HFFc6 (cell line): ENCODE measurements at regions not wholly inside any gene's neighbourhood (a gene's known extent, or its start where the extent isn't known, plus 50 kb on each side); places are given as distances from the start of the nearest gene placed in this dataset.

Experiments
- DNase-seq: peaks from one replicate; pipeline ENCODE4 v3.0.0-alpha.2; 2018
- H3K27ac Mint-ChIP-seq: 2 replicates; pipeline ENCODE4 v1.8.0; 2020; ENCODE audit warnings: mild to moderate bottlenecking, mixed read lengths
- H3K27me3 Mint-ChIP-seq: 2 replicates; pipeline ENCODE4 v1.8.0; 2021; ENCODE audit warnings: mild to moderate bottlenecking, moderate library complexity, mixed read lengths; ENCODE audit not compliant: insufficient read depth
- H3K36me3 Mint-ChIP-seq: 2 replicates; pipeline ENCODE4 v1.8.0; 2021; ENCODE audit warnings: low read depth, mixed read lengths
- H3K4me1 Mint-ChIP-seq: 2 replicates; pipeline ENCODE4 v1.8.0; 2020; ENCODE audit warnings: low read depth, mixed read lengths
- H3K4me3 Mint-ChIP-seq: 2 replicates; pipeline ENCODE4 v1.8.0; 2020; ENCODE audit warnings: mild to moderate bottlenecking, moderate library complexity, mixed read lengths
- H3K9me3 Mint-ChIP-seq: 2 replicates; pipeline ENCODE4 v1.8.0; 2020; ENCODE audit warnings: mild to moderate bottlenecking, mixed read lengths
- CTCF ChIP-seq: fragments of 200-600 bp; sonication (generic); IDR thresholded peaks from 2 replicates; pipeline ENCODE4 v1.5.0; 2021; ENCODE audit warnings: antibody characterized with exemption, mild to moderate bottlenecking

- Mint-ChIP-seq H3K9me3 (no peaks in the 10 kb centered on the region), H3K4me3 (peak overlapping the region; percentile 87; the same call in 1 of the 2 replicates), H3K4me1 (peaks cover 42% of the 10 kb centered on the region), H3K27me3 (no peaks in the 10 kb centered on the region), H3K27ac (peak overlapping the region; percentile 39; the same call in 1 of the 2 replicates), H3K36me3 (no peaks in the 10 kb centered on the region)
- no peak for TF ChIP-seq CTCF
- no peak for DNase-seq
Observed at GRCh38 chr5:57784121-57784520, 301.5 kb upstream of the ACTBL2 start.

- Mint-ChIP-seq H3K36me3 (no peaks in the 10 kb centered on the region), H3K9me3 (no peaks in the 10 kb centered on the region), H3K4me1 (peaks cover 43% of the 10 kb centered on the region), H3K4me3 (peak overlapping the region; percentile 87), H3K27ac (peak overlapping the region; percentile 74; the same call in 1 of the 2 replicates), H3K27me3 (no peaks in the 10 kb centered on the region)
- DNase-seq = no peak
- no peak for TF ChIP-seq CTCF
Observed at GRCh38 chr5:57783693-57784092, 301.1 kb upstream of the ACTBL2 start.

- no peak overlapping the region for H3K4me3 Mint-ChIP-seq
Observed at GRCh38 chr5:57780961-57781325, 298.3 kb upstream of the ACTBL2 start.

GRCh38 chr5:57780306-57780960 is 297.8 kb upstream of the ACTBL2 start:
- Mint-ChIP-seq H3K36me3 (no peaks in the 10 kb centered on the region), H3K9me3 (no peaks in the 10 kb centered on the region), H3K4me3 (no peak overlapping the region), H3K4me1 (peaks cover 60% of the 10 kb centered on the region), H3K27me3 (no peaks in the 10 kb centered on the region), H3K27ac (no peak overlapping the region)
- TF ChIP-seq CTCF = no peak
- no peak for DNase-seq

More at GRCh38 chr5:57780961-57781325, 298.3 kb upstream of the ACTBL2 start:
- Mint-ChIP-seq H3K36me3 (no peaks in the 10 kb centered on the region), H3K9me3 (no peaks in the 10 kb centered on the region), H3K4me1 (peaks cover 59% of the 10 kb centered on the region), H3K27me3 (no peaks in the 10 kb centered on the region), H3K27ac (no peak overlapping the region)
- DNase-seq = no peak
- no peak for TF ChIP-seq CTCF

GRCh38 chr5:57779383-57780223 is 297.0 kb upstream of the ACTBL2 start:
- Mint-ChIP-seq H3K27ac (no peak overlapping the region), H3K4me1 (peaks cover 56% of the 10 kb centered on the region), H3K36me3 (no peaks in the 10 kb centered on the region), H3K4me3 (no peak overlapping the region), H3K9me3 (no peaks in the 10 kb centered on the region), H3K27me3 (no peaks in the 10 kb centered on the region)
- DNase-seq = peak; percentile 74
- peak; percentile 86 for TF ChIP-seq CTCF
